H9 (cell line): ENCODE measurements at regions not wholly inside any gene's neighbourhood (a gene's known extent, or its start where the extent isn't known, plus 50 kb on each side); places are given as distances from the start of the nearest gene placed in this dataset.

ENCODE experiments used
- DNase-seq: peaks from one replicate; pipeline ENCODE4 v3.0.0-alpha.2; 2017
- H2AFZ ChIP-seq: one replicate; pipeline ENCODE4 v1.6.1; 2013; ENCODE audit warnings: mild to moderate bottlenecking, low read length, control low read depth, moderate library complexity
- H2AK5ac ChIP-seq: 2 replicates; pipeline ENCODE4 v1.6.1; 2013; ENCODE audit warnings: low read length, control low read depth, mixed read lengths; ENCODE audit not compliant: insufficient read length
- H2BK120ac ChIP-seq: one replicate; pipeline ENCODE4 v1.6.1; 2013; ENCODE audit warnings: low read depth, mild to moderate bottlenecking, low read length, control low read depth, inconsistent platforms; ENCODE audit not compliant: poor library complexity, severe bottlenecking
- H2BK12ac ChIP-seq: 2 replicates; pipeline ENCODE4 v1.6.1; 2013; ENCODE audit warnings: low read length, control low read depth, mixed read lengths, low read depth; ENCODE audit not compliant: insufficient read length
- H2BK15ac ChIP-seq: 2 replicates; pipeline ENCODE4 v1.6.1; 2013; ENCODE audit warnings: low read depth, low read length, control low read depth
- H2BK20ac ChIP-seq: one replicate; pipeline ENCODE4 v1.6.1; 2013; ENCODE audit warnings: low read depth, mild to moderate bottlenecking, low read length, control low read depth, inconsistent platforms; ENCODE audit not compliant: poor library complexity, severe bottlenecking
- H2BK5ac ChIP-seq: 2 replicates; pipeline ENCODE4 v1.6.1; 2013; ENCODE audit warnings: low read length, control low read depth, mixed read lengths; ENCODE audit not compliant: insufficient read length
- H3K14ac ChIP-seq: 2 replicates; pipeline ENCODE4 v1.6.1; 2013; ENCODE audit warnings: low read length, control low read depth; ENCODE audit not compliant: insufficient read depth
- H3K18ac ChIP-seq: 2 replicates; pipeline ENCODE4 v1.6.1; 2013; ENCODE audit warnings: low read depth, mild to moderate bottlenecking, mixed read lengths, low read length, control low read depth; ENCODE audit not compliant: insufficient read length
- H3K23ac ChIP-seq: 2 replicates; pipeline ENCODE4 v1.6.1; 2013; ENCODE audit warnings: low read length, control low read depth, mixed read lengths, low read depth; ENCODE audit not compliant: insufficient read length
- H3K23me2 ChIP-seq: 2 replicates; pipeline ENCODE4 v1.6.1; 2013; ENCODE audit warnings: low read depth, mild to moderate bottlenecking, mixed read lengths, low read length, control low read depth; ENCODE audit not compliant: insufficient read length, poor library complexity, severe bottlenecking
- H3K27ac ChIP-seq: 2 replicates; pipeline ENCODE4 v1.5.1; 2013; ENCODE audit warnings: low read length, control low read depth, mixed read lengths, low read depth; ENCODE audit not compliant: insufficient read length
- H3K27me3 ChIP-seq: 2 replicates; pipeline ENCODE4 v1.6.1; 2013; ENCODE audit warnings: low read length, control low read depth, inconsistent platforms; ENCODE audit not compliant: insufficient read depth
- H3K4ac ChIP-seq: 2 replicates; pipeline ENCODE4 v1.6.1; 2013; ENCODE audit warnings: low read depth, mild to moderate bottlenecking, control low read depth, inconsistent platforms, low read length, moderate library complexity
- H3K4me1 ChIP-seq: 2 replicates; pipeline ENCODE4 v1.6.1; 2013; ENCODE audit warnings: low read length, control low read depth, inconsistent platforms; ENCODE audit not compliant: insufficient read depth
- H3K4me2 ChIP-seq: 2 replicates; pipeline ENCODE4 v1.6.1; 2013; ENCODE audit warnings: low read length, control low read depth, mixed read lengths; ENCODE audit not compliant: insufficient read length, insufficient read depth
- H3K56ac ChIP-seq: 2 replicates; pipeline ENCODE4 v1.6.1; 2013; ENCODE audit warnings: low read depth, mild to moderate bottlenecking, mixed read lengths, low read length, control low read depth; ENCODE audit not compliant: insufficient read length
- H3K79me1 ChIP-seq: 2 replicates; pipeline ENCODE4 v1.6.1; 2013; ENCODE audit warnings: low read depth, mild to moderate bottlenecking, moderate library complexity, low read length, control low read depth, inconsistent platforms; ENCODE audit not compliant: insufficient read depth, poor library complexity, severe bottlenecking
- H3K79me2 ChIP-seq: 2 replicates; pipeline ENCODE4 v1.6.1; 2013; ENCODE audit warnings: low read length, control low read depth, inconsistent platforms; ENCODE audit not compliant: insufficient read depth
- H3K9ac ChIP-seq: 2 replicates; pipeline ENCODE4 v1.6.1; 2013; ENCODE audit warnings: low read length, control low read depth, mixed read lengths; ENCODE audit not compliant: insufficient read length; ENCODE audit errors: extremely low read depth
- H3K9me3 ChIP-seq: one replicate; pipeline ENCODE4 v1.6.1; 2013; ENCODE audit warnings: low read depth, low read length, inconsistent platforms; ENCODE audit not compliant: control insufficient read depth
- H3T11ph ChIP-seq: one replicate; pipeline ENCODE4 v1.6.1; 2013; ENCODE audit warnings: mild to moderate bottlenecking, low read length, control low read depth, inconsistent platforms
- H4K20me1 ChIP-seq: one replicate; pipeline ENCODE4 v1.6.1; 2013; ENCODE audit not compliant: control insufficient read depth, insufficient read length, insufficient read depth
- H4K5ac ChIP-seq: 2 replicates; pipeline ENCODE4 v1.6.1; 2013; ENCODE audit warnings: low read depth, mild to moderate bottlenecking, mixed read lengths, low read length, control low read depth; ENCODE audit not compliant: insufficient read length
- H4K8ac ChIP-seq: replicated peaks from 2 replicates; pipeline ENCODE4 v1.6.1; 2013; ENCODE audit warnings: low read length, control low read depth, mixed read lengths, low read depth; ENCODE audit not compliant: insufficient read length
- H4K91ac ChIP-seq: 2 replicates; pipeline ENCODE4 v1.6.1; 2013; ENCODE audit warnings: low read depth, mild to moderate bottlenecking, moderate library complexity, mixed read lengths, low read length, control low read depth; ENCODE audit not compliant: insufficient read length
- H3K27ac Mint-ChIP-seq, 3 experiments: 2 replicates in 2 of 3; 3 replicates in 1 of 3; pipeline ENCODE4 v1.8.0; 2020 to 2021; ENCODE audit warnings: mixed read lengths in 3 of 3, mild to moderate bottlenecking in 1 of 3, moderate library complexity in 1 of 3
- H3K27me3 Mint-ChIP-seq: 2 replicates; pipeline ENCODE4 v1.8.0; 2021; ENCODE audit warnings: low read depth, mild to moderate bottlenecking, moderate library complexity, mixed read lengths
- H3K36me3 Mint-ChIP-seq, 3 experiments: 2 replicates in 2 of 3; 3 replicates in 1 of 3; pipeline ENCODE4 v1.8.0; 2020 to 2021; ENCODE audit warnings: low read depth in 3 of 3, mixed read lengths in 3 of 3; ENCODE audit not compliant: insufficient read depth in 1 of 3
- H3K4me1 Mint-ChIP-seq, 2 experiments: 2 replicates each; pipeline ENCODE4 v1.8.0; 2020; ENCODE audit warnings: mixed read lengths in 2 of 2
- H3K4me3 Mint-ChIP-seq, 2 experiments: 2 replicates in 1 of 2; 3 replicates in 1 of 2; pipeline ENCODE4 v1.8.0; 2020 to 2021; ENCODE audit warnings: mild to moderate bottlenecking in 2 of 2, mixed read lengths in 2 of 2, moderate library complexity in 1 of 2
- H3K9me3 Mint-ChIP-seq, 2 experiments: 2 replicates in 1 of 2; 3 replicates in 1 of 2; pipeline ENCODE4 v1.8.0; 2020; ENCODE audit warnings: mild to moderate bottlenecking in 2 of 2, mixed read lengths in 2 of 2, moderate library complexity in 1 of 2
- WGBS: extraction: QIAGEN DNeasy Blood & Tissue Kit; methylation state at CpG from one replicate; pipeline ENCODE4 v1.1.7; 2013; ENCODE audit warnings: missing lambda C conversion rate, low lambda C conversion rate, mixed read lengths; ENCODE audit not compliant: insufficient read length; ENCODE audit errors: extremely low coverage; 5-methylcytosine and 5-hydroxymethylcytosine counted together
- TF ChIP-seq, protein P1 (sequence below): fragments of 200-600 bp; sonication (generic); conservative IDR thresholded peaks from 3 replicates; pipeline ENCODE4 v1.8.0; 2021; ENCODE audit warnings: antibody characterized with exemption, mild to moderate bottlenecking

GRCh38 chr15:95106801-95107200 lies 875.4 kb downstream of the MCTP2 start:
- H3K27me3 ChIP-seq, result no peaks in the 10 kb centered on the region

More at GRCh38 chr15:95106801-95107200, 875.4 kb downstream of the MCTP2 start:
- no peak overlapping the region for H2AFZ ChIP-seq
- no CpG with 5 or more reads among the region's 2 CpGs for WGBS
- no peak overlapping the region for H3T11ph ChIP-seq
- H3K79me1 ChIP-seq, result no peaks in the 10 kb centered on the region
- H2BK20ac ChIP-seq, result no peak overlapping the region
- no peak overlapping the region for H2BK15ac ChIP-seq
- Mint-ChIP-seq H3K9me3 (peaks cover 4 to 9% of the 10 kb centered on the region in 2 experiments; a peak in 3 of 5 replicates), H3K4me3 (no peak overlapping the region), H3K27me3 (no peaks in the 10 kb centered on the region), H3K36me3 (no peaks in the 10 kb centered on the region; a peak in 1 of 7 replicates), H3K4me1 (peaks cover 0 to 3% of the 10 kb centered on the region in 2 experiments; a peak in 1 of 4 replicates), H3K27ac (no peak overlapping the region)
- H3K14ac ChIP-seq, result no peak overlapping the region
- H3K9ac ChIP-seq, result no peak overlapping the region
- no peak overlapping the region for H2BK5ac ChIP-seq
- H4K5ac ChIP-seq, result no peak overlapping the region
- H3K18ac ChIP-seq, result no peak overlapping the region
- H2BK120ac ChIP-seq, result no peak overlapping the region
- TF ChIP-seq, protein P1, sequence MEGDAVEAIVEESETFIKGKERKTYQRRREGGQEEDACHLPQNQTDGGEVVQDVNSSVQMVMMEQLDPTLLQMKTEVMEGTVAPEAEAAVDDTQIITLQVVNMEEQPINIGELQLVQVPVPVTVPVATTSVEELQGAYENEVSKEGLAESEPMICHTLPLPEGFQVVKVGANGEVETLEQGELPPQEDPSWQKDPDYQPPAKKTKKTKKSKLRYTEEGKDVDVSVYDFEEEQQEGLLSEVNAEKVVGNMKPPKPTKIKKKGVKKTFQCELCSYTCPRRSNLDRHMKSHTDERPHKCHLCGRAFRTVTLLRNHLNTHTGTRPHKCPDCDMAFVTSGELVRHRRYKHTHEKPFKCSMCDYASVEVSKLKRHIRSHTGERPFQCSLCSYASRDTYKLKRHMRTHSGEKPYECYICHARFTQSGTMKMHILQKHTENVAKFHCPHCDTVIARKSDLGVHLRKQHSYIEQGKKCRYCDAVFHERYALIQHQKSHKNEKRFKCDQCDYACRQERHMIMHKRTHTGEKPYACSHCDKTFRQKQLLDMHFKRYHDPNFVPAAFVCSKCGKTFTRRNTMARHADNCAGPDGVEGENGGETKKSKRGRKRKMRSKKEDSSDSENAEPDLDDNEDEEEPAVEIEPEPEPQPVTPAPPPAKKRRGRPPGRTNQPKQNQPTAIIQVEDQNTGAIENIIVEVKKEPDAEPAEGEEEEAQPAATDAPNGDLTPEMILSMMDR, result no peak
- no peaks in the 10 kb centered on the region for H3K4me1 ChIP-seq
- H3K27ac ChIP-seq, result no peak overlapping the region
- no peak overlapping the region for H2BK12ac ChIP-seq
- no peak overlapping the region for H3K23ac ChIP-seq
- H3K9me3 ChIP-seq, result no peaks in the 10 kb centered on the region
- no peak overlapping the region for H2AK5ac ChIP-seq
- no peaks in the 10 kb centered on the region for H4K20me1 ChIP-seq
- H3K79me2 ChIP-seq, result no peaks in the 10 kb centered on the region
- H4K8ac ChIP-seq, result no peak overlapping the region
- H3K56ac ChIP-seq, result no peak overlapping the region
- H3K4ac ChIP-seq, result no peak overlapping the region
- H3K4me2 ChIP-seq, result no peak overlapping the region
- no peaks in the 10 kb centered on the region for H3K23me2 ChIP-seq
- no peak overlapping the region for H4K91ac ChIP-seq
- DNase-seq, result no peak
